ENCODE measurements at regions not wholly inside any gene's neighbourhood (a gene's known extent, or its start where the extent isn't known, plus 50 kb on each side); places are given as distances from the start of the nearest gene placed in this dataset.

GRCh38 chr7:156015237-156016020 is 203.2 kb upstream of the SHH start:
- BruUV-seq (replicated peaks), result no TSS peak
- Mint-ChIP-seq H3K36me3 (ENCODE audit: insufficient read depth, unreplicated experiment) (no peaks in the 10 kb centered on the region), H3K4me1 (ENCODE audit: insufficient read depth, unreplicated experiment) (no peaks in the 10 kb centered on the region), H3K27me3 (ENCODE audit: insufficient read depth, unreplicated experiment) (peaks cover 21% of the 10 kb centered on the region), H3K4me3 (ENCODE audit: unreplicated experiment) (no peak overlapping the region), H3K9me3 (ENCODE audit: unreplicated experiment) (peaks cover 14% of the 10 kb centered on the region), H3K27ac (ENCODE audit: low read depth, unreplicated experiment) (no peak overlapping the region)
- ChIA-PET POLR2A (no interaction called here), CTCF (interaction anchor here (1.1 kb wide), 1 partner anchor 14 kb away, joined by 3 read pairs; no protein-coding TSS in a partner anchor)
- TF ChIP-seq CTCF (IDR thresholded peaks at IDR 0.05; ENCODE audit: unreplicated experiment), result no peak
- intact Hi-C loops (cut with micrococcal nuclease), result no loop called here
- no peak for DNase-seq (ENCODE audit: unreplicated experiment)

- no peaks in the 10 kb centered on the region for H3K36me3 Mint-ChIP-seq (ENCODE audit: insufficient read depth, unreplicated experiment)
- BruUV-seq (replicated peaks), result no TSS peak
- CTCF ChIA-PET, result interaction anchor here (0.7 to 1.1 kb wide), 2 partner anchors 14 to 142 kb away, joined by 3 read pairs; no protein-coding TSS in a partner anchor
- peaks cover 18% of the 10 kb centered on the region for H3K9me3 Mint-ChIP-seq (ENCODE audit: unreplicated experiment)
- no peak for DNase-seq (ENCODE audit: unreplicated experiment)
- peaks cover 21% of the 10 kb centered on the region for H3K27me3 Mint-ChIP-seq (ENCODE audit: insufficient read depth, unreplicated experiment)
- H3K27ac Mint-ChIP-seq (ENCODE audit: low read depth, unreplicated experiment), result no peak overlapping the region
- no peaks in the 10 kb centered on the region for H3K4me1 Mint-ChIP-seq (ENCODE audit: insufficient read depth, unreplicated experiment)
- POLR2A ChIA-PET, result no interaction called here
- no peak for TF ChIP-seq CTCF (IDR thresholded peaks at IDR 0.05; ENCODE audit: unreplicated experiment)
- intact Hi-C loops (cut with micrococcal nuclease), result no loop called here
- no peak overlapping the region for H3K4me3 Mint-ChIP-seq (ENCODE audit: unreplicated experiment)
Measured at GRCh38 chr7:156014808-156015207, 202.5 kb upstream of the SHH start.

- ChIA-PET CTCF (interaction anchor here (0.7 to 1.1 kb wide), 2 partner anchors 13 to 142 kb away, joined by 3 read pairs; no protein-coding TSS in a partner anchor), POLR2A (no interaction called here)
- H3K4me3 Mint-ChIP-seq (ENCODE audit: unreplicated experiment), result no peak overlapping the region
- peaks cover 22% of the 10 kb centered on the region for H3K9me3 Mint-ChIP-seq (ENCODE audit: unreplicated experiment)
- no TSS peak for BruUV-seq (replicated peaks)
- DNase-seq (ENCODE audit: unreplicated experiment), result no peak
- no peaks in the 10 kb centered on the region for H3K4me1 Mint-ChIP-seq (ENCODE audit: insufficient read depth, unreplicated experiment)
- H3K27ac Mint-ChIP-seq (ENCODE audit: low read depth, unreplicated experiment), result no peak overlapping the region
- no peaks in the 10 kb centered on the region for H3K36me3 Mint-ChIP-seq (ENCODE audit: insufficient read depth, unreplicated experiment)
- intact Hi-C loops (cut with micrococcal nuclease), result no loop called here
- peaks cover 21% of the 10 kb centered on the region for H3K27me3 Mint-ChIP-seq (ENCODE audit: insufficient read depth, unreplicated experiment)
- TF ChIP-seq CTCF (IDR thresholded peaks at IDR 0.05; ENCODE audit: unreplicated experiment), result no peak
Measured at GRCh38 chr7:156014201-156014600, 201.9 kb upstream of the SHH start.

- no peak for TF ChIP-seq CTCF (IDR thresholded peaks at IDR 0.05; ENCODE audit: unreplicated experiment)
- Mint-ChIP-seq H3K27me3 (ENCODE audit: insufficient read depth, unreplicated experiment) (peaks cover 13% of the 10 kb centered on the region), H3K36me3 (ENCODE audit: insufficient read depth, unreplicated experiment) (no peaks in the 10 kb centered on the region), H3K9me3 (ENCODE audit: unreplicated experiment) (peaks cover 17% of the 10 kb centered on the region), H3K4me3 (ENCODE audit: unreplicated experiment) (no peak overlapping the region), H3K27ac (ENCODE audit: low read depth, unreplicated experiment) (no peak overlapping the region), H3K4me1 (ENCODE audit: insufficient read depth, unreplicated experiment) (no peaks in the 10 kb centered on the region)
- ChIA-PET POLR2A (no interaction called here), CTCF (interaction anchor here (0.8 to 1.0 kb wide), 2 partner anchors 11 to 467 kb away, joined by 3 read pairs; no protein-coding TSS in a partner anchor)
- BruUV-seq (replicated peaks), result no TSS peak
- no peak for DNase-seq (ENCODE audit: unreplicated experiment)
- intact Hi-C loops (cut with micrococcal nuclease), result no loop called here
Measured at GRCh38 chr7:156012412-156012811, 200.1 kb upstream of the SHH start.

Data from MCF 10A (cell line).